Type B pancreatic cell (in vitro differentiated cells): ENCODE measurements at regions not wholly inside any gene's neighbourhood (a gene's known extent, or its start where the extent isn't known, plus 50 kb on each side); places are given as distances from the start of the nearest gene placed in this dataset.

Experiments used
- DNase-seq: peaks from one replicate; pipeline ENCODE4 v3.0.0; 2021; ENCODE audit warnings: mixed read lengths; ENCODE audit not compliant: unreplicated experiment; ENCODE audit errors: extremely low spot score
- H3K27ac Mint-ChIP-seq: 2 replicates; pipeline ENCODE4 v1.8.0; 2021; ENCODE audit warnings: mild to moderate bottlenecking, mixed read lengths
- H3K27me3 Mint-ChIP-seq: 2 replicates; pipeline ENCODE4 v1.8.0; 2021; ENCODE audit warnings: mixed read lengths
- H3K36me3 Mint-ChIP-seq: 2 replicates; pipeline ENCODE4 v1.8.0; 2021; ENCODE audit warnings: mixed read lengths
- H3K4me1 Mint-ChIP-seq: one replicate; pipeline ENCODE4 v1.8.0; 2021; ENCODE audit warnings: mixed read lengths; ENCODE audit not compliant: unreplicated experiment
- H3K4me3 Mint-ChIP-seq: 2 replicates; pipeline ENCODE4 v1.8.0; 2021; ENCODE audit warnings: mild to moderate bottlenecking, mixed read lengths
- H3K9me3 Mint-ChIP-seq: 2 replicates; pipeline ENCODE4 v1.8.0; 2021; ENCODE audit warnings: mixed read lengths
- TF ChIP-seq, protein P1 (sequence below): fragments of 200-600 bp; sonication (generic); conservative IDR thresholded peaks from 2 replicates; pipeline ENCODE4 v1.5.0; 2021; ENCODE audit warnings: antibody characterized with exemption, mild to moderate bottlenecking

DNA sequence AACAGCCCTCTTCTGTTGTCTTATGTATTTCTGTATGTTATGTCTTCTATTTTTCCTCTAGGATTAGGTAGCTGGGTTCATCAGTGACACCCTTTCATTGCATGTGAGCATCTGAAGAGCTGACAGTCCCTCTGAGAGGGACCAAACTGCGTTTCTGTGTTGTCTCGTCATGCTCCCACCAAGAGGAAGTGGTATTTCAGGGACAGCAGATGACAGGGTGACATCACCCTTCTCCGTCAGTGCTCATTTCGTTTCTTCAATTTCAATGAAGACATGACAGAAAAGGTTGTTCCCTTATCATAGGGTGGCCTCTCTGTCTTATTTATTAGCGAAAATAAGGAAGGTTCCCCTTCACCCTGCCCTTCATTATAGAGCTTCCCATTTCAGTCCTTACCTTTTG lies 225.9 kb upstream of the NR4A3 start:
- Mint-ChIP-seq H3K27me3 (no peaks in the 10 kb centered on the region), H3K4me3 (no peak overlapping the region), H3K9me3 (no peaks in the 10 kb centered on the region), H3K27ac (no peak overlapping the region), H3K4me1 (no peaks in the 10 kb centered on the region), H3K36me3 (no peaks in the 10 kb centered on the region)
- TF ChIP-seq, protein P1, sequence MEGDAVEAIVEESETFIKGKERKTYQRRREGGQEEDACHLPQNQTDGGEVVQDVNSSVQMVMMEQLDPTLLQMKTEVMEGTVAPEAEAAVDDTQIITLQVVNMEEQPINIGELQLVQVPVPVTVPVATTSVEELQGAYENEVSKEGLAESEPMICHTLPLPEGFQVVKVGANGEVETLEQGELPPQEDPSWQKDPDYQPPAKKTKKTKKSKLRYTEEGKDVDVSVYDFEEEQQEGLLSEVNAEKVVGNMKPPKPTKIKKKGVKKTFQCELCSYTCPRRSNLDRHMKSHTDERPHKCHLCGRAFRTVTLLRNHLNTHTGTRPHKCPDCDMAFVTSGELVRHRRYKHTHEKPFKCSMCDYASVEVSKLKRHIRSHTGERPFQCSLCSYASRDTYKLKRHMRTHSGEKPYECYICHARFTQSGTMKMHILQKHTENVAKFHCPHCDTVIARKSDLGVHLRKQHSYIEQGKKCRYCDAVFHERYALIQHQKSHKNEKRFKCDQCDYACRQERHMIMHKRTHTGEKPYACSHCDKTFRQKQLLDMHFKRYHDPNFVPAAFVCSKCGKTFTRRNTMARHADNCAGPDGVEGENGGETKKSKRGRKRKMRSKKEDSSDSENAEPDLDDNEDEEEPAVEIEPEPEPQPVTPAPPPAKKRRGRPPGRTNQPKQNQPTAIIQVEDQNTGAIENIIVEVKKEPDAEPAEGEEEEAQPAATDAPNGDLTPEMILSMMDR: no peak
- no peak for DNase-seq

DNA sequence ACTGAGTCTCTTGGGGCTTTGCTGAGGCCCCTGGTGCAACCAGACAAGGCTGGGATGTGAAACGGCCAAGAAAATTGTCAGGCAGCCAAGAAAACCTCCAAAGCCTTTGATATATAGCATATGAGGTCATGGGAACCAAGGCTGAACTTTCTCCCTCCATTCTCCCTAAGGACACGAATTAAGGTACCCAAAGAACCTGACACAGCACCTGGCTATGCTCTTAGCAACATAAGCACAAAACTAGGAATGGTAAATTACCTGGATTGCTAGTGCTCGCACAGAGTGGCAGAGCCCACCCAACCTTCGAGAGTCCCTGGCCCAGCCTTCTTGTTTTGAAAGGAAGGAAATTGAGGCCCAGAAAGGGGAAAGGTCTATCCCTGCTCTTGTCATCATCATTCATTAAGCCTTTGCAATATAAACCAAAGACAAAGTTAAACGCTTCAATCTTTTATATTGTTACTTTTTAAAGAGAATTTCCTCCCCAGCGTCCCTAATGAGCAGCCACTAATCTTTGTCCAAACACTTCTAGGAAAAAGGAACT lies 220.0 kb upstream of the NR4A3 start:
- TF ChIP-seq, protein P1: no peak
- no peak for DNase-seq
- no peaks in the 10 kb centered on the region for H3K36me3 Mint-ChIP-seq
- H3K4me3 Mint-ChIP-seq: no peak overlapping the region
- no peaks in the 10 kb centered on the region for H3K27me3 Mint-ChIP-seq
- no peaks in the 10 kb centered on the region for H3K9me3 Mint-ChIP-seq
- H3K4me1 Mint-ChIP-seq: peaks cover 13% of the 10 kb centered on the region
- no peak overlapping the region for H3K27ac Mint-ChIP-seq

DNA sequence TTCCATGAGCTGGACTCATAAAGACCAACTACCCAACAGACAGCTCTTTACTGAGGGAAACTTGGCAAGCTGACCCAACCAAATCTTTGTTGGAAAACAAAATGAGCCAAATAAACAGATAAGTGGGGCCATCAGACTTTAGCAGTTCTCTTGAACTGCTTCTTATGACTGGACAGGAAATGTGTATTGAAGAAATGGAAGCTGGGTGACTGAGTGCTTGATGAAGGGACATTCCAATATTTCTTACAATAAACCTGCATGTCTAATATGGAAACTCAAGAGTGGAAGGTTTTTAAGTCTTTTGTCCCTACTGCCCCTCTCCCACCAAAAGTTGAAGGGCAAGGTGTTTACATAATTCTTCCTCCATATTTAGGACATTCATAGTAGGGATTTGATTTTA lies 218.8 kb upstream of the NR4A3 start:
- DNase-seq: no peak
- Mint-ChIP-seq H3K4me3 (no peak overlapping the region), H3K27me3 (peaks cover 2% of the 10 kb centered on the region), H3K36me3 (no peaks in the 10 kb centered on the region), H3K4me1 (peaks cover 21% of the 10 kb centered on the region), H3K27ac (no peak overlapping the region), H3K9me3 (no peaks in the 10 kb centered on the region)
- TF ChIP-seq, protein P1: no peak

DNA sequence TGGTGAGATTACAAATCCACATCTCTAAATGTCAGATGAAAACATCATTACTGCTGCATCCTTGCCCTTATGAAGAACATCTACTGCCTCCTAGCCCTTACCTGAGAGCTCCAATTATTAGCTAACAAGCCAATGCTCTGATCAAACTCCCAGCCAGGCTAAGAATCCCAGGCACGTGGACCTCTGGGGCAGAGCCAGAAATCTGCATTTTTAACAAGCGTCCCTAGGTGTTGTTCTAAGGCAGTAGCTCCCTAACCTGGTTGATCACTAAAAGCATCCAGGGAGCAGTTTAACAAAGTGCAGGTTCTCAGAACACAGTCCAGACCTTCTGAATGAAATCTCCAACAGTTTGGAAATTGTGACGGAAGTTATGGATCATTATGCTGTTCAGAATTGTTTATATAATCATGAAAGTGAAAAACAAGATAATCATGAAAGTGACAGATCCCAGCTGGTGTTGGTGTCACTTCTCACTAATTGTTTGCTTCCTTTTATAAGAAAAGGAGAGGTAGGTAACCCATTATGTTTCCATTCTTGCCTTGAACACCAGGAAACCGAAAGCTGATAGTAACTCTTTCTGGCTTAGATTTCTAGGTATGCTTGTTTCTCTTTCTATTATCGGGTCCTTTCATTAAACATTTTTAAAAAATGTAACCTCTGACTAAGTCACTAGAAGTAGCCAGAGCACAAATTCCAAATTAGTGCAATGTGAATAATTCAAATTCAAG lies 216.5 kb upstream of the NR4A3 start:
- no peak overlapping the region for H3K4me3 Mint-ChIP-seq
- H3K36me3 Mint-ChIP-seq: no peaks in the 10 kb centered on the region
- H3K4me1 Mint-ChIP-seq: peaks cover 21% of the 10 kb centered on the region
- H3K9me3 Mint-ChIP-seq: no peaks in the 10 kb centered on the region
- H3K27me3 Mint-ChIP-seq: peaks cover 2% of the 10 kb centered on the region
- TF ChIP-seq, protein P1: no peak
- no peak overlapping the region for H3K27ac Mint-ChIP-seq
- no peak for DNase-seq

DNA sequence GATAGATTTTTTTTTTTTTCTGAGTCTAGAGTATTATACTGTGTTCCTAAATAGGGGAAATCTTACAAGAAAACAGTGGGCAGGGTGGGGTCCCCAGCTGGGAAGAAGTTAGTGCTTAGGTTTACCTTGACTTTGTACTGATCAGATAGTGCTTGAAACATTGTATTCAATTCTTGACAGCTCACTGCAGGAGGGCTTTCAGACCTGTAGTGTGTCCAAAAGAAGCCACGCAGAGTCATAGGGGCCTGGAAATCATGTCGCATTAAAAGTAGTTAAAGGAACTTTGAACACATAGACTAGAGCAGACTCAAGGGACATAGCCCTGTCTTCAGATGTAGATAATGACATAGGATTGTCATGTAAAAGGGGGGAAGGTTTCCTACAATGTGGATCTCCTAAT lies 215.4 kb upstream of the NR4A3 start:
- no peak overlapping the region for H3K4me3 Mint-ChIP-seq
- TF ChIP-seq, protein P1: no peak

More for the DNA sequence above, 215.4 kb upstream of the NR4A3 start:
- Mint-ChIP-seq H3K27ac (no peak overlapping the region), H3K36me3 (no peaks in the 10 kb centered on the region), H3K27me3 (peaks cover 2% of the 10 kb centered on the region), H3K9me3 (no peaks in the 10 kb centered on the region), H3K4me1 (peaks cover 21% of the 10 kb centered on the region)
- no peak for DNase-seq
